PC-9 (cell line): ENCODE measurements at regions not wholly inside any gene's neighbourhood (a gene's known extent, or its start where the extent isn't known, plus 50 kb on each side); places are given as distances from the start of the nearest gene placed in this dataset.

ENCODE experiments used
- CTCF ChIP-seq: fragments of 200-600 bp; sonication (generic); conservative IDR thresholded peaks from 2 replicates; pipeline ENCODE4 v1.6.1; 2017; ENCODE audit warnings: mixed run types, antibody characterized with exemption, mild to moderate bottlenecking, moderate library complexity
- EZH2 ChIP-seq: fragments of 200-600 bp; sonication (generic); IDR thresholded peaks from 2 replicates; pipeline ENCODE4 v1.8.0; 2017; ENCODE audit warnings: antibody characterized with exemption, low read depth

- TF ChIP-seq CTCF, result no peak
- no peak for TF ChIP-seq EZH2
Measured at GRCh38 chr2:234374736-234375135, 122.1 kb downstream of the ARL4C start.
